ENCODE measurements at regions not wholly inside any gene's neighbourhood (a gene's known extent, or its start where the extent isn't known, plus 50 kb on each side); places are given as distances from the start of the nearest gene placed in this dataset.
"Not testable (repeated sequence)": the region's sequence is repeated elsewhere in the genome, so short reads cannot be mapped to it uniquely, and the experiment has no call there.

DNA sequence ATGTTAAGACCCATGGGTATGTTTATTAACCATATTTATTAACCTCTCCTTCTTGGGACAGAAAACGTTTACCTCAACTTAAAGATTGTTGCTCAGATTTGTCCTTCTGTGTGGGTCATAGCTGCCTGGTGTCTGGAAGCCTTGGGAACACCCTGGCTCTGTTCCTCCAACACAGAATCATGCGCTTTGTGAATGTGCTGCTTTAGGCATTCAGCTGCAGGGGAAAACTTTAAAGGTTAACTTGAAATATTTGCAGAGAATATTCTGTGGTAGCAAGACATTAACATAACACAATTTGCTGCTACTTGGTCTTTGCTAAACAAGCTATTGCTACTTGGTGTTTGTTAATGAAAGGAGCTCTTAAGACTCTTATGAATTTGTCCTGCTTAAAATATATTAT is 50.5 kb upstream of the THOC3 start:
- H3K9me3 ChIP-seq (ENCODE audit: control insufficient read depth, insufficient read depth, low read depth, low read length); H3K27me3 ChIP-seq (ENCODE audit: control insufficient read depth, insufficient read depth, low read length); H3K4me3 ChIP-seq (ENCODE audit: low read depth, low read length); H3K4me1 ChIP-seq (ENCODE audit: control insufficient read depth, insufficient read depth, low read length); H3K36me3 ChIP-seq (ENCODE audit: control insufficient read depth, insufficient read depth, low read length); H3K27ac ChIP-seq (ENCODE audit: low read depth, low read length); H3K9ac ChIP-seq (ENCODE audit: low read length): not testable (repeated sequence)

- H3K27me3 ChIP-seq (ENCODE audit: control insufficient read depth, insufficient read depth, low read length); H3K4me3 ChIP-seq (ENCODE audit: low read depth, low read length); H3K9me3 ChIP-seq (ENCODE audit: control insufficient read depth, insufficient read depth, low read depth, low read length); H3K4me1 ChIP-seq (ENCODE audit: control insufficient read depth, insufficient read depth, low read length); H3K9ac ChIP-seq (ENCODE audit: low read length); H3K27ac ChIP-seq (ENCODE audit: low read depth, low read length); H3K36me3 ChIP-seq (ENCODE audit: control insufficient read depth, insufficient read depth, low read length): not testable (repeated sequence)
These were observed 52.7 kb upstream of the THOC3 start for GRCh38 chr5:176020852-176021251.

GRCh38 chr5:176023535-176023934 is 55.4 kb upstream of the THOC3 start:
- not testable (repeated sequence) for H3K36me3 ChIP-seq (ENCODE audit: control insufficient read depth, insufficient read depth, low read length); H3K9ac ChIP-seq (ENCODE audit: low read length); H3K4me3 ChIP-seq (ENCODE audit: low read depth, low read length); H3K9me3 ChIP-seq (ENCODE audit: control insufficient read depth, insufficient read depth, low read depth, low read length); H3K27me3 ChIP-seq (ENCODE audit: control insufficient read depth, insufficient read depth, low read length); H3K27ac ChIP-seq (ENCODE audit: low read depth, low read length); H3K4me1 ChIP-seq (ENCODE audit: control insufficient read depth, insufficient read depth, low read length)

- not testable (repeated sequence) for H3K9ac ChIP-seq (ENCODE audit: low read length); H3K36me3 ChIP-seq (ENCODE audit: control insufficient read depth, insufficient read depth, low read length); H3K27me3 ChIP-seq (ENCODE audit: control insufficient read depth, insufficient read depth, low read length)
These were observed 61.3 kb upstream of the THOC3 start for GRCh38 chr5:176029445-176029844.

GRCh38 chr5:176030361-176031117 is 62.4 kb upstream of the THOC3 start:
- H3K36me3 ChIP-seq (ENCODE audit: control insufficient read depth, insufficient read depth, low read length); H3K27me3 ChIP-seq (ENCODE audit: control insufficient read depth, insufficient read depth, low read length); H3K9me3 ChIP-seq (ENCODE audit: control insufficient read depth, insufficient read depth, low read depth, low read length): not testable (repeated sequence)

More at GRCh38 chr5:176029445-176029844, 61.3 kb upstream of the THOC3 start:
- not testable (repeated sequence) for H3K9me3 ChIP-seq (ENCODE audit: control insufficient read depth, insufficient read depth, low read depth, low read length); H3K4me1 ChIP-seq (ENCODE audit: control insufficient read depth, insufficient read depth, low read length); H3K4me3 ChIP-seq (ENCODE audit: low read depth, low read length); H3K27ac ChIP-seq (ENCODE audit: low read depth, low read length)

GRCh38 chr5:176031118-176031510 is 63.0 kb upstream of the THOC3 start:
- not testable (repeated sequence) for H3K27ac ChIP-seq (ENCODE audit: low read depth, low read length); H3K27me3 ChIP-seq (ENCODE audit: control insufficient read depth, insufficient read depth, low read length); H3K4me3 ChIP-seq (ENCODE audit: low read depth, low read length); H3K4me1 ChIP-seq (ENCODE audit: control insufficient read depth, insufficient read depth, low read length); H3K36me3 ChIP-seq (ENCODE audit: control insufficient read depth, insufficient read depth, low read length); H3K9ac ChIP-seq (ENCODE audit: low read length); H3K9me3 ChIP-seq (ENCODE audit: control insufficient read depth, insufficient read depth, low read depth, low read length)

More at GRCh38 chr5:176030361-176031117, 62.4 kb upstream of the THOC3 start:
- not testable (repeated sequence) for H3K9ac ChIP-seq (ENCODE audit: low read length); H3K4me1 ChIP-seq (ENCODE audit: control insufficient read depth, insufficient read depth, low read length); H3K27ac ChIP-seq (ENCODE audit: low read depth, low read length); H3K4me3 ChIP-seq (ENCODE audit: low read depth, low read length)

- not testable (repeated sequence) for H3K4me1 ChIP-seq (ENCODE audit: control insufficient read depth, insufficient read depth, low read length); H3K9me3 ChIP-seq (ENCODE audit: control insufficient read depth, insufficient read depth, low read depth, low read length); H3K9ac ChIP-seq (ENCODE audit: low read length); H3K27ac ChIP-seq (ENCODE audit: low read depth, low read length); H3K4me3 ChIP-seq (ENCODE audit: low read depth, low read length); H3K27me3 ChIP-seq (ENCODE audit: control insufficient read depth, insufficient read depth, low read length); H3K36me3 ChIP-seq (ENCODE audit: control insufficient read depth, insufficient read depth, low read length)
These were observed 65.1 kb upstream of the THOC3 start for GRCh38 chr5:176033186-176033585.

GRCh38 chr5:176034407-176035200 is 66.5 kb upstream of the THOC3 start:
- not testable (repeated sequence) for H3K27ac ChIP-seq (ENCODE audit: low read depth, low read length); H3K36me3 ChIP-seq (ENCODE audit: control insufficient read depth, insufficient read depth, low read length); H3K4me1 ChIP-seq (ENCODE audit: control insufficient read depth, insufficient read depth, low read length); H3K27me3 ChIP-seq (ENCODE audit: control insufficient read depth, insufficient read depth, low read length); H3K9ac ChIP-seq (ENCODE audit: low read length); H3K4me3 ChIP-seq (ENCODE audit: low read depth, low read length); H3K9me3 ChIP-seq (ENCODE audit: control insufficient read depth, insufficient read depth, low read depth, low read length)

DNA sequence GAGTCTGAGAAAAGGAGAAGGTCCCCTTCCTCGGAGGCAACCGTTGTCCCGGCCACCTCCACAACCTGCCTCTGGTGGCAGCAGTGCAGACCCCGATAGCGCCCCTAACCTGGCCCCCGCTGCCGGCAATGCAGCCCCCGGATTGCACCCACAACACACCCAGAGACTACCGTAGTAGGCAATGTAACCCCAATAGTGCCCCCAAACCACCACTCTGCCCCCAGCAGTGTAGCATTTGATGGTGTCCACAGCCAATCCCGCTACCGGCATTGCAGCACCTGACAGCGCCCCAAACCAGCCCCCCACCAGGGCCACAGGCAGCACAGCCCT is 67.1 kb upstream of the THOC3 start:
- not testable (repeated sequence) for H3K4me3 ChIP-seq (ENCODE audit: low read depth, low read length); H3K27ac ChIP-seq (ENCODE audit: low read depth, low read length); H3K36me3 ChIP-seq (ENCODE audit: control insufficient read depth, insufficient read depth, low read length); H3K4me1 ChIP-seq (ENCODE audit: control insufficient read depth, insufficient read depth, low read length); H3K9me3 ChIP-seq (ENCODE audit: control insufficient read depth, insufficient read depth, low read depth, low read length); H3K9ac ChIP-seq (ENCODE audit: low read length); H3K27me3 ChIP-seq (ENCODE audit: control insufficient read depth, insufficient read depth, low read length)

DNA sequence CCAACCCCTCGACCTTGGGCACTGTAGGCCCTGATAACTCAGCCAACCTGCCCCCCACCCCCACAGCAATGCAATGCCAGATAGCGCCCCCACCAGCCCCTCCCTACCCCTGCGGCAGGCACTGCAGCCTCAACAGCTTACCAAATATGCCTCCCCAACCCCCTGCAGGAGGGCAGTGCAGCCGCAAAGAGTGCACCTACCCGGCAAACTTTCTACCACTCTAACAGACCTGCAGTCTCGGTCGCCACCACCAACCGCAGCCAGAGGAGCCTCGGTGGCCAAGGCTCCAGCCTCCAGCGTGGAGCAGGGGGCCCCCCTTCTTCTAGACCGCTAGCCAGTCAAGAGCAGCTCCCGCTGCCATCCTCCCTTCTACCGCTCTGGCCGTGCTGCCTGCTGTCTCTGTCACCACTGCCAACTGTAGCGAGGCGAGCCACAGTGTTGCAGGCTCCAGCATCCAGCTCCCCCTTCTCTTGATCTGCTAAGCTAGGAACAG is 67.7 kb upstream of the THOC3 start:
- H3K4me3 ChIP-seq (ENCODE audit: low read depth, low read length); H3K9ac ChIP-seq (ENCODE audit: low read length); H3K9me3 ChIP-seq (ENCODE audit: control insufficient read depth, insufficient read depth, low read depth, low read length); H3K4me1 ChIP-seq (ENCODE audit: control insufficient read depth, insufficient read depth, low read length); H3K27me3 ChIP-seq (ENCODE audit: control insufficient read depth, insufficient read depth, low read length); H3K36me3 ChIP-seq (ENCODE audit: control insufficient read depth, insufficient read depth, low read length); H3K27ac ChIP-seq (ENCODE audit: low read depth, low read length): not testable (repeated sequence)

- H3K36me3 ChIP-seq (ENCODE audit: control insufficient read depth, insufficient read depth, low read length); H3K27me3 ChIP-seq (ENCODE audit: control insufficient read depth, insufficient read depth, low read length); H3K9ac ChIP-seq (ENCODE audit: low read length); H3K9me3 ChIP-seq (ENCODE audit: control insufficient read depth, insufficient read depth, low read depth, low read length); H3K27ac ChIP-seq (ENCODE audit: low read depth, low read length); H3K4me3 ChIP-seq (ENCODE audit: low read depth, low read length); H3K4me1 ChIP-seq (ENCODE audit: control insufficient read depth, insufficient read depth, low read length): not testable (repeated sequence)
These were observed 68.3 kb upstream of the THOC3 start for GRCh38 chr5:176036391-176036790.
